DND-41 (cell line): ENCODE measurements at regions not wholly inside any gene's neighbourhood (a gene's known extent, or its start where the extent isn't known, plus 50 kb on each side); places are given as distances from the start of the nearest gene placed in this dataset.

Experiments
- ATAC-seq: fragments of 200-7000 bp; cut with Tn5 transposase; 3 replicates; pipeline ENCODE4 v1.9.1; 2021; ENCODE audit warnings: low read depth; ENCODE audit not compliant: insufficient read depth
- DNase-seq: peaks from one replicate; pipeline ENCODE4 v3.0.0-alpha.2; 2020
- H2AFZ ChIP-seq: 2 replicates; pipeline ENCODE4 v1.6.0; 2012; ENCODE audit warnings: low read depth, low read length
- H3K27ac ChIP-seq: 2 replicates; pipeline ENCODE4 v1.5.1; 2012; ENCODE audit warnings: low read length, inconsistent platforms
- H3K27me3 ChIP-seq: fragments of 200-600 bp; sonication (generic); 2 replicates; pipeline ENCODE4 v1.6.0; 2012; ENCODE audit warnings: low read length, mild to moderate bottlenecking, inconsistent platforms; ENCODE audit not compliant: insufficient read depth, poor library complexity
- H3K36me3 ChIP-seq: 2 replicates; pipeline ENCODE4 v1.5.1; 2012; ENCODE audit warnings: low read length, inconsistent platforms; ENCODE audit not compliant: insufficient read depth
- H3K4me1 ChIP-seq: 2 replicates; pipeline ENCODE4 v1.5.1; 2012; ENCODE audit warnings: mild to moderate bottlenecking, low read length; ENCODE audit not compliant: insufficient read depth
- H3K4me2 ChIP-seq: 2 replicates; pipeline ENCODE4 v1.6.0; 2012; ENCODE audit warnings: mild to moderate bottlenecking, moderate library complexity, low read length, inconsistent platforms; ENCODE audit not compliant: insufficient read depth
- H3K4me3 ChIP-seq, 2 experiments: fragments of 200-600 bp in 1 of 2; shearing (Covaris generic) in 1 of 2; 2 replicates each; pipeline ENCODE4 v1.5.1; 2012 to 2016; ENCODE audit warnings: inconsistent platforms in 2 of 2, low read length in 2 of 2, mild to moderate bottlenecking in 2 of 2, low read depth in 1 of 2, moderate library complexity in 1 of 2
- H3K79me2 ChIP-seq: 2 replicates; pipeline ENCODE4 v1.6.0; 2012; ENCODE audit warnings: low read length, inconsistent platforms; ENCODE audit not compliant: insufficient read depth
- H3K9ac ChIP-seq: 2 replicates; pipeline ENCODE4 v1.6.0; 2012; ENCODE audit warnings: low read depth, mild to moderate bottlenecking, inconsistent platforms, low read length, moderate library complexity
- H3K9me3 ChIP-seq: 2 replicates; pipeline ENCODE4 v1.5.1; 2012; ENCODE audit warnings: low read length, moderate library complexity, mild to moderate bottlenecking, inconsistent platforms; ENCODE audit not compliant: insufficient read depth, severe bottlenecking
- H4K20me1 ChIP-seq: 2 replicates; pipeline ENCODE4 v1.6.0; 2012; ENCODE audit warnings: low read length; ENCODE audit not compliant: insufficient read depth
- EZH2 ChIP-seq: IDR thresholded peaks from 3 replicates; pipeline ENCODE4 v1.6.1; 2012; ENCODE audit warnings: borderline replicate concordance, low read depth, mild to moderate bottlenecking, moderate library complexity, low read length, inconsistent platforms; ENCODE audit not compliant: severe bottlenecking
- TF ChIP-seq, protein P1 (sequence below): IDR thresholded peaks from 2 replicates; pipeline ENCODE4 v1.5.1; 2012; ENCODE audit warnings: borderline replicate concordance, low read length, moderate library complexity, mild to moderate bottlenecking; ENCODE audit not compliant: poor library complexity, severe bottlenecking; ENCODE audit errors: extremely low read depth

DNA sequence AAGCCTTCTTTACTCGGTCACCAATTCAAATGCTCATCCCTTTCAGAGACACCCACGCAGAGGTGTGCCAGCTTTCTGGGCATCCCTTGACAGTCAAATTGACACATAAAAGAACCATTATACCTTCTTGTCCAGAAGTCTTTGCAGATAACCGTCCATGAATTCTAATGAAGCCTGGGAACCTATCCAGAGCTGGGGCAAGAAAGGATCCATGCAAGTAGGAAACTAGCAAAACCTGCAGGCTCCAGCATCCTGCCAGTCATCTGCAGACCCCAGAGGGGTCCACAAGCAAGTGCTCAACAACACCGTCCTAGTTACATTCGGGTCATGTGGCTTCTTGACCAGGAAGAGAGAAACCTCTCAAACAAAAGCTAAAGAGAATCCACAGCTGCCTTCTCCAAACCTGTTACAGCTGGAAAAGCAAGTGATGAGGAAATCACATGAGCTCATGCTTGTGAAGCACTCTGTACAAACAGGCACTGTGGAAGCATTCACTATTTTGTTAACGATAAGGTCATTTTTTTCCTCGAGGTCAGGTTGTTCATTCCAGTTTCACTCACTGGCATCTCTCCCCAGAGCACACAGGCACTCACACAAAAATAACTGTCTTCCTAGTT is 80.2 kb upstream of the DMRT1 start:
- H3K4me2 ChIP-seq = no peak overlapping the region
- TF ChIP-seq, protein P1, sequence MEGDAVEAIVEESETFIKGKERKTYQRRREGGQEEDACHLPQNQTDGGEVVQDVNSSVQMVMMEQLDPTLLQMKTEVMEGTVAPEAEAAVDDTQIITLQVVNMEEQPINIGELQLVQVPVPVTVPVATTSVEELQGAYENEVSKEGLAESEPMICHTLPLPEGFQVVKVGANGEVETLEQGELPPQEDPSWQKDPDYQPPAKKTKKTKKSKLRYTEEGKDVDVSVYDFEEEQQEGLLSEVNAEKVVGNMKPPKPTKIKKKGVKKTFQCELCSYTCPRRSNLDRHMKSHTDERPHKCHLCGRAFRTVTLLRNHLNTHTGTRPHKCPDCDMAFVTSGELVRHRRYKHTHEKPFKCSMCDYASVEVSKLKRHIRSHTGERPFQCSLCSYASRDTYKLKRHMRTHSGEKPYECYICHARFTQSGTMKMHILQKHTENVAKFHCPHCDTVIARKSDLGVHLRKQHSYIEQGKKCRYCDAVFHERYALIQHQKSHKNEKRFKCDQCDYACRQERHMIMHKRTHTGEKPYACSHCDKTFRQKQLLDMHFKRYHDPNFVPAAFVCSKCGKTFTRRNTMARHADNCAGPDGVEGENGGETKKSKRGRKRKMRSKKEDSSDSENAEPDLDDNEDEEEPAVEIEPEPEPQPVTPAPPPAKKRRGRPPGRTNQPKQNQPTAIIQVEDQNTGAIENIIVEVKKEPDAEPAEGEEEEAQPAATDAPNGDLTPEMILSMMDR = no peak
- TF ChIP-seq EZH2 = no peak
- ATAC-seq = no peak

DNA sequence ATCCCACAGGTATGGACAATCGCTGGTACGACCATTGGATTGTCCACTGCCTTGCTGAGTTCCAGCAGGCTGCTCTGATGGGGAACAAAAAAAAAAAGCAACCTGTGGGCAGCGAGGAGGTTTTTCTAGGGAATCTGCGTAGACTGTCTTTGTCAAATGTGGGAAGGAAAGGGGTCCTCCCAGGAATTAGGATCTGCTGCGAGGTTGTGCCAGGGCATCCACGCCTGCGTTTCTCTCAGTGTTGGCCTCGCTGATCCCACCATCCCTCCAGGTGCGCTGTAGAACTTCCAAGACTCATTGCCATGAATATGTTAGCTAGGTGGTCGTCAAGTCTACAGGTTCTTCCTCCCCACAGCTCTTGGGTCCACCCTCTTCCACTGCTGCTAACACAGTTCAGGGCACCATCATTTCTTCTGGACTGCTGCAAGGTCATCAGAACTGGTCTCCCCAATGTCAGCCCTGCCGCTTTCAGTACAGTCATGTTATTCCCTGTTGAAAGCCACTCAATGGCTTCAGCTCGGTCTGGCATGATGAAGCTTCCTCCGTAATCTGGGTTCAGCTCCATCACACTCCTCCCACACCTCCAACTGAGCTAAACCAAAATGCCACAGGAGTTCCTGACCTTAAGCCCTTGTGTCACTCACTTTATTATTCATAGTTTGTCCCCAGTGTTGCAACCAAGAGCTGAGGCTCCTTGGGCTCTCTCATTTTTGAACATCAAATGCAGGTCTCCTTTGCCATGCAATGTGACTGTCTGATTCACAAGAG is 79.5 kb upstream of the DMRT1 start:
- Histone ChIP-seq H3K79me2 (no peaks in the 10 kb centered on the region), H2AFZ (no peak overlapping the region), H3K27me3 (no peaks in the 10 kb centered on the region), H4K20me1 (no peaks in the 10 kb centered on the region), H3K4me2 (no peak overlapping the region), H3K4me3 (no peak overlapping the region), H3K9ac (no peak overlapping the region), H3K36me3 (no peaks in the 10 kb centered on the region), H3K27ac (no peak overlapping the region), H3K9me3 (no peaks in the 10 kb centered on the region), H3K4me1 (no peaks in the 10 kb centered on the region)
- ATAC-seq (no peak), DNase-seq (no peak)
- TF ChIP-seq, protein P1 = no peak
- TF ChIP-seq EZH2 = no peak

More for the DNA sequence above, 80.2 kb upstream of the DMRT1 start:
- H2AFZ ChIP-seq = no peak overlapping the region
- H4K20me1 ChIP-seq = no peaks in the 10 kb centered on the region
- no peaks in the 10 kb centered on the region for H3K36me3 ChIP-seq
- H3K79me2 ChIP-seq = no peaks in the 10 kb centered on the region
- no peaks in the 10 kb centered on the region for H3K9me3 ChIP-seq
- no peak overlapping the region for H3K4me3 ChIP-seq
- no peaks in the 10 kb centered on the region for H3K4me1 ChIP-seq
- H3K27ac ChIP-seq = no peak overlapping the region
- no peak for DNase-seq
- H3K27me3 ChIP-seq = no peaks in the 10 kb centered on the region
- no peak overlapping the region for H3K9ac ChIP-seq

DNA sequence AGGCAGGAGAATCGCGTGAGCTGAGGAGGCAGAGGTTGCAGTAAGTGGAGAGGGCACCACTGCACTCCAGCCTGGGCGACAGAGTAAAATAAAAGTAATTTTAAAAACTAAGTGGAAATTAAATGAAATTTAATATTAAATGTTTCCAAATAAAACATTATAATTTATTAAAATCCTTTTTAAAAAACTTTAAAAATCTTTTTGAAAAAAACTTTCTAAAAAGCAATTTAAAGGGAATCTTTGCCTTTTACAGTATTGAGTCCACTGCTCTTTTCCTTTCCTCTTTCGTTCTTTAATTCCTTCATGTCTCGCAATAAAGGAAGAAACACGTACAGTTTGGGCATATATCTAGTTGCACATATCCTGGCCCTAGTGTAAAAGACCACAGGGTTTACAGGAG is 77.8 kb upstream of the DMRT1 start:
- Histone ChIP-seq H3K79me2 (no peaks in the 10 kb centered on the region), H3K9me3 (no peaks in the 10 kb centered on the region), H3K27ac (no peak overlapping the region), H3K4me1 (no peaks in the 10 kb centered on the region), H3K4me2 (no peak overlapping the region), H3K9ac (no peak overlapping the region), H2AFZ (no peak overlapping the region), H4K20me1 (no peaks in the 10 kb centered on the region), H3K36me3 (no peaks in the 10 kb centered on the region), H3K4me3 (no peak overlapping the region), H3K27me3 (no peaks in the 10 kb centered on the region)
- ATAC-seq (no peak), DNase-seq (no peak)
- no peak for TF ChIP-seq EZH2
- TF ChIP-seq, protein P1 = no peak
